Adrenal gland (tissue), 9 donors: ENCODE measurements at regions not wholly inside any gene's neighbourhood (a gene's known extent, or its start where the extent isn't known, plus 50 kb on each side); places are given as distances from the start of the nearest gene placed in this dataset.

Source experiments
- DNase-seq, 7 donors: peaks; one replicate each; pipeline ENCODE4 v3.0.0-alpha.2; 2019 to 2020
- H3K27ac ChIP-seq, 5 donors: fragments of 200-600 bp; sonication (generic) in 4 of 5; 1 replicate in 3 of 5; 2 replicates in 2 of 5; pipeline versions ENCODE4 v1.5.1 to v1.8.0; 2016 to 2020; ENCODE audit warnings: mild to moderate bottlenecking in 1 of 5
- H3K27me3 ChIP-seq: fragments of 200-600 bp; 2 replicates; pipeline ENCODE4 v1.8.0; 2021
- H3K36me3 ChIP-seq, 2 donors: fragments of 200-600 bp; replicated peaks in 1 of 2; 1 replicate in 1 of 2; 2 replicates in 1 of 2; pipeline versions ENCODE4 v1.5.1 to v1.8.0; 2018 to 2022
- H3K4me1 ChIP-seq, 2 donors: fragments of 200-600 bp; replicated peaks in 1 of 2; 1 replicate in 1 of 2; 2 replicates in 1 of 2; pipeline versions ENCODE4 v1.5.1 to v1.8.0; 2018 to 2021
- H3K4me3 ChIP-seq, 4 donors: fragments of 200-600 bp; sonication (generic) in 3 of 4; one replicate each; pipeline ENCODE4 v1.5.1; 2016 to 2018
- H3K9me3 ChIP-seq, 3 donors: fragments of 200-600 bp; sonication (generic) in 1 of 3; replicated peaks in 1 of 3; 1 replicate in 2 of 3; 2 replicates in 1 of 3; pipeline versions ENCODE4 v1.5.1 to v1.8.0; 2016 to 2021
- POLR2A ChIP-seq, 2 donors: fragments of 450-650 bp; IDR thresholded peaks; one replicate each; pipeline ENCODE4 v1.6.1; 2017; ENCODE audit warnings: antibody characterized with exemption in 2 of 2, mild to moderate bottlenecking in 2 of 2, moderate library complexity in 1 of 2
- WGBS, 4 donors: extraction: QIAGEN DNeasy Blood & Tissue Kit in 2 of 4; methylation state at CpG; one replicate each; pipeline versions ENCODE4 v1.1.5 to v1.1.7; 2013 to 2017; 5-methylcytosine and 5-hydroxymethylcytosine counted together
- intact Hi-C, 2 donors: fragments of 100-400 bp; cut with DNase I; formaldehyde crosslinking; loops; one replicate each; pipeline versions ENCODE4 v1.14.1 to v1.15.0; 2022 to 2023
- TF ChIP-seq, protein P1 (sequence below), 6 experiments: fragments of 450-650 bp in 4 of 6; fragments of 200-600 bp in 2 of 6; sonication (generic) in 1 of 6; IDR thresholded peaks; 1 replicate in 5 of 6; 2 replicates in 1 of 6; pipeline versions ENCODE4 v1.5.1 to v1.8.0; 2016 to 2021; ENCODE audit warnings: antibody characterized with exemption in 6 of 6, mild to moderate bottlenecking in 2 of 6, moderate library complexity in 1 of 6
- donor health status: healthy with polysubstance abuse.
- donor health status: Bipolar disorder and iron deficiency.
- donor health status: DM: yes; HTN: yes; CAD: no.
- donor health status: DM: no; HTN: no; CAD: no.
- donor health status: DM: no; HTN: no; CAD: no.

DNA sequence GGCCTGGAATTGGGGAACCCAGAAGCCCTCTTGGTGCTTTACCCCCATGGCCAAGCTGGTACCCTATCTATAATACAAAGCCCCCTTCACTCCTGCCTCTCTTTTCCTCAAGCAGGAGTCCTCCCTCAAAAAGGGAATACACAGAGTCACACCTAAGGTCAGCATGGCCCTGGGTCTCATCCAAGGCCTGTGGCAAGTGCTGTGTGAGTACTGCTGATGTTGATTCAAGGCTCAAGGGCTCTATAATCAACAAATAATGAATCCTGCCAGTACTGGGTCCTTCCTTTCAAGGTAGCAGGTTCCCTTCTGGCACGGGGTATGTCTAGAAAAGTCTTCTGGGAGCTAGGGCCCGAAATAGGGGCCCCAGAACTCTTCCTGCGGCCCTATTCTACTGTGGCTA is 187.3 kb downstream of the CYB561 start:
- 78 to 93% (median 84%) methylated on average over 3 of the region's 3 CpGs for WGBS, 4 donors
- H3K27ac ChIP-seq = no peak overlapping the region
- TF ChIP-seq, protein P1, sequence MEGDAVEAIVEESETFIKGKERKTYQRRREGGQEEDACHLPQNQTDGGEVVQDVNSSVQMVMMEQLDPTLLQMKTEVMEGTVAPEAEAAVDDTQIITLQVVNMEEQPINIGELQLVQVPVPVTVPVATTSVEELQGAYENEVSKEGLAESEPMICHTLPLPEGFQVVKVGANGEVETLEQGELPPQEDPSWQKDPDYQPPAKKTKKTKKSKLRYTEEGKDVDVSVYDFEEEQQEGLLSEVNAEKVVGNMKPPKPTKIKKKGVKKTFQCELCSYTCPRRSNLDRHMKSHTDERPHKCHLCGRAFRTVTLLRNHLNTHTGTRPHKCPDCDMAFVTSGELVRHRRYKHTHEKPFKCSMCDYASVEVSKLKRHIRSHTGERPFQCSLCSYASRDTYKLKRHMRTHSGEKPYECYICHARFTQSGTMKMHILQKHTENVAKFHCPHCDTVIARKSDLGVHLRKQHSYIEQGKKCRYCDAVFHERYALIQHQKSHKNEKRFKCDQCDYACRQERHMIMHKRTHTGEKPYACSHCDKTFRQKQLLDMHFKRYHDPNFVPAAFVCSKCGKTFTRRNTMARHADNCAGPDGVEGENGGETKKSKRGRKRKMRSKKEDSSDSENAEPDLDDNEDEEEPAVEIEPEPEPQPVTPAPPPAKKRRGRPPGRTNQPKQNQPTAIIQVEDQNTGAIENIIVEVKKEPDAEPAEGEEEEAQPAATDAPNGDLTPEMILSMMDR (IDR thresholded peaks at IDR 0.05) = no peak
- TF ChIP-seq POLR2A (IDR thresholded peaks at IDR 0.05) = no peak
- H3K4me1 ChIP-seq = no peaks in the 10 kb centered on the region
- H3K9me3 ChIP-seq = no peaks in the 10 kb centered on the region
- no peaks in the 10 kb centered on the region for H3K27me3 ChIP-seq
- DNase-seq = no peak
- H3K4me3 ChIP-seq = no peak overlapping the region
- intact Hi-C loops = no loop called here
- no peaks in the 10 kb centered on the region for H3K36me3 ChIP-seq

DNA sequence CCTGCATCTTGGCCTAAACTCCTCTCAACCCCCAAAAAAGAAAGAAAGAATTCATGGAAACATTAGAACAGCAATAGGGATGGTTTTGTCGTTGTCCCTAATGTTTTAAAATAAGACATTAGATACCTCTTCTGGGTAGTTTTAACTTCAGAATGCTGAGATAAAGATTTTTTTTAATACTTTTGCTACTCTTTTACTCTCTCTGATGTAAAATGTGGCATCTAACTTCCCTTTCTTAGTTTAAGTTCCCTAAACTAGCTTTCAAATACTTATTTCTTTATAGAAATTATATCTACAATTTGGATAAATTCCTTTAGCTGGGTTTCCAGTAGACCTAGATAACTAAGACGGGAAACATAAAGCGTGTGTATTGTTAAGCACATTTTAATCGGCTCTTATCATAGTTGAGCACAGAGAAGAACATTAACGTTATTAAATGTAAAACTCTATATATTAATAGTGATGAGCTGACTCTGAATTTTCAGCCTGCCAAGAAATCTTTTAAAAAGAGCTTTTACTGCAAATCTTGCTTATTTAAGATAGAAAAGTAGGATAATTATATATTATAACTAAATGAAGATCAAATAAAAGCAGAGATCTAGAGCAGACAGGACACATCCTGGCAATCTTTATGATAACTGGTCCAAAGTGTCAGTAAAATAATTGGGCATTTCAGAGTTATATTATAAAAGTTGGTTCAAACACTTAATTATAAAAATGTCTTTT is 183.2 kb downstream of the CYB561 start:
- 81 to 91% (median 82%) methylated on average over 5 of the region's 5 CpGs for WGBS, 4 donors
- intact Hi-C loops = no loop called here

DNA sequence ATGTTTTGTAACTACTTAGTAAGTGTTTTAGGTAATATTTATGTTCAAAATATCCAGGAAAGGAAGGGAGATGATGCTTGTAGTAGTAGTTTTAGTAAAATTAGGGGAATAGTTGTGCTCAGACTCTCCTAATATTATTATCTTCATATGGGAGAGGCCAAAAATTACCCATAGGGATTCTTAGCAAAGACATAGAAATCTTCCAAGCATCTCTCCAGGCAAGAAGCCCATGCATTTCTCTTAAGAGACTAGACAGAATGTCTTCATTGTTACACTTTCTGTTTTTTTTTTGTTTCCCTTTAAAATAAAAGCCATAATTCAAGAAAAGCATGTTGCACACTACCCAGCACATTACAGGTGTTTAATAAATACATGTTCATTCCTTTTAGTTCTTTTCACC is 180.6 kb downstream of the CYB561 start:
- Histone ChIP-seq H3K9me3 (no peaks in the 10 kb centered on the region), H3K27ac (no peak overlapping the region), H3K4me1 (no peaks in the 10 kb centered on the region), H3K4me3 (no peak overlapping the region), H3K36me3 (no peaks in the 10 kb centered on the region), H3K27me3 (no peaks in the 10 kb centered on the region)
- no peak for DNase-seq
- intact Hi-C loops = no loop called here
- TF ChIP-seq POLR2A (IDR thresholded peaks at IDR 0.05) = no peak
- TF ChIP-seq, protein P1 (IDR thresholded peaks at IDR 0.05) = no peak

More for the DNA sequence above, 183.2 kb downstream of the CYB561 start:
- H3K4me3 ChIP-seq = no peak overlapping the region
- no peak for TF ChIP-seq POLR2A (IDR thresholded peaks at IDR 0.05)
- TF ChIP-seq, protein P1 (IDR thresholded peaks at IDR 0.05) = no peak
- H3K36me3 ChIP-seq = no peaks in the 10 kb centered on the region
- no peaks in the 10 kb centered on the region for H3K27me3 ChIP-seq
- DNase-seq = no peak
- no peak overlapping the region for H3K27ac ChIP-seq
- H3K4me1 ChIP-seq = no peaks in the 10 kb centered on the region
- H3K9me3 ChIP-seq = no peaks in the 10 kb centered on the region

DNA sequence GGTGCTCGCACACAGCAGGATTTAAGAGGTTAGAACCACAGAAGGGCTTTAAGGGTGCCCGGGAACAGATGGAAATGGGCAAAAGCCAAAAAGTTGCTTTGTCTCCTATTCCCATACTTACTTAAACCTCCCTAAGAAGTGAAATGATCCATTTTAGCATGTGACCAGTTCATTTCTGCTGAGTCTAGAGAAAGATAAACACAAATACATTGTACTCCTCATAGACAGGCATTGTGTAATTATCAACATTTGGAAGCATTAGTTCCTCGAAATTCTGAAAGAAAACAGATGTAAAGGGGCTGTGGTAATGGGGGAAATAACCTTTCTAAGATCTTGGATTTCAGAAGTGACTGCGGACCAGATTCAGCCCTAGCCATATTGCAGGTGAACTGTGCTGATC is 178.3 kb downstream of the CYB561 start:
- no peaks in the 10 kb centered on the region for H3K36me3 ChIP-seq
- DNase-seq = no peak
- H3K4me3 ChIP-seq = no peak overlapping the region
- H3K27ac ChIP-seq = no peak overlapping the region
- no peak for TF ChIP-seq POLR2A (IDR thresholded peaks at IDR 0.05)
- TF ChIP-seq, protein P1 (IDR thresholded peaks at IDR 0.05) = no peak
- no peaks in the 10 kb centered on the region for H3K9me3 ChIP-seq
- WGBS, 4 donors = 85 to 90% (median 87%) methylated on average over 4 of the region's 4 CpGs
- intact Hi-C loops = no loop called here
- no peaks in the 10 kb centered on the region for H3K4me1 ChIP-seq
- no peaks in the 10 kb centered on the region for H3K27me3 ChIP-seq
